Mesothelial cell of epicardium (in vitro differentiated cells): ENCODE measurements at regions not wholly inside any gene's neighbourhood (a gene's known extent, or its start where the extent isn't known, plus 50 kb on each side); places are given as distances from the start of the nearest gene placed in this dataset.

Source experiments
- DNase-seq, 2 experiments: peaks; one replicate each; pipeline ENCODE4 v3.0.0; 2021; ENCODE audit warnings: low spot score in 2 of 2; ENCODE audit not compliant: unreplicated experiment in 2 of 2
- H3K27ac Mint-ChIP-seq: 2 replicates; pipeline ENCODE4 v1.8.0; 2021; ENCODE audit warnings: mixed read lengths
- H3K27me3 Mint-ChIP-seq: 2 replicates; pipeline ENCODE4 v1.8.0; 2021; ENCODE audit warnings: low read depth, mixed read lengths
- H3K36me3 Mint-ChIP-seq: 2 replicates; pipeline ENCODE4 v1.8.0; 2021; ENCODE audit warnings: mixed read lengths
- H3K4me1 Mint-ChIP-seq: 2 replicates; pipeline ENCODE4 v1.8.0; 2021; ENCODE audit warnings: mixed read lengths
- H3K4me3 Mint-ChIP-seq: 2 replicates; pipeline ENCODE4 v1.8.0; 2021; ENCODE audit warnings: mild to moderate bottlenecking, moderate library complexity, mixed read lengths
- H3K9me3 Mint-ChIP-seq: 2 replicates; pipeline ENCODE4 v1.8.0; 2021; ENCODE audit warnings: mixed read lengths
- CTCF ChIP-seq: fragments of 200-600 bp; sonication (generic); IDR thresholded peaks from one replicate; pipeline ENCODE4 v1.5.0; 2021; ENCODE audit warnings: antibody characterized with exemption; ENCODE audit not compliant: unreplicated experiment

- DNase-seq = no peak
- Mint-ChIP-seq H3K4me1 (no peaks in the 10 kb centered on the region), H3K27ac (no peak overlapping the region), H3K4me3 (no peak overlapping the region), H3K36me3 (peaks cover 2% of the 10 kb centered on the region), H3K9me3 (peaks cover 23% of the 10 kb centered on the region), H3K27me3 (peaks cover 4% of the 10 kb centered on the region)
- no peak for TF ChIP-seq CTCF
These were observed 179.9 kb downstream of the PLOD2 start for GRCh38 chr3:145981056-145981455.

GRCh38 chr3:145983101-145983500, 177.9 kb downstream of the PLOD2 start:
- no peak for DNase-seq
- no peak overlapping the region for H3K27ac Mint-ChIP-seq
- TF ChIP-seq CTCF = no peak

More at GRCh38 chr3:145983101-145983500, 177.9 kb downstream of the PLOD2 start:
- peaks cover 31% of the 10 kb centered on the region for H3K9me3 Mint-ChIP-seq
- peaks cover under 1% of the 10 kb centered on the region for H3K27me3 Mint-ChIP-seq
- H3K4me1 Mint-ChIP-seq = no peaks in the 10 kb centered on the region
- H3K36me3 Mint-ChIP-seq = peaks cover 5% of the 10 kb centered on the region
- H3K4me3 Mint-ChIP-seq = no peak overlapping the region
